ENCODE measurements at regions not wholly inside any gene's neighbourhood (a gene's known extent, or its start where the extent isn't known, plus 50 kb on each side); places are given as distances from the start of the nearest gene placed in this dataset.

GRCh38 chr10:6781133-6781770 lies 201.2 kb upstream of the PRKCQ start:
- no peak overlapping the region for H3K4me3 ChIP-seq (replicated peaks in 1 of 3; ENCODE audit: insufficient read depth in 1 of 3, low read depth in 1 of 3, low read length in 3 of 3)
- no peak overlapping the region for H3K9ac ChIP-seq (replicated peaks; ENCODE audit: extremely low read depth, insufficient read depth, low read length)
- H3K27me3 ChIP-seq (ENCODE audit: control insufficient read depth in 2 of 2, insufficient read depth in 2 of 2, low read length in 2 of 2), result peaks cover 0 to under 1% of the 10 kb centered on the region in 2 experiments
- intact Hi-C loops (cut with micrococcal nuclease) (loop anchor here (10.0 kb wide), 1 partner anchor 904 kb away; no protein-coding TSS in a partner anchor), dilution Hi-C loops (cut with MboI; ENCODE audit: extremely low pct_ligation_motif_present, low sequenced_read_pairs) (no loop called here)
- ChIA-PET CTCF (no interaction called here), POLR2A (no interaction called here)
- H3K36me3 ChIP-seq (ENCODE audit: control insufficient read depth in 2 of 2, extremely low read depth in 1 of 2, insufficient read depth in 2 of 2, low read length in 2 of 2), result no peaks in the 10 kb centered on the region
- H4K20me1 ChIP-seq (replicated peaks; ENCODE audit: control insufficient read depth, extremely low read depth, insufficient read depth, low read length), result no peaks in the 10 kb centered on the region
- no peak overlapping the region for H2AFZ ChIP-seq (ENCODE audit: low read depth, low read length)
- no TSS peak for BruUV-seq (replicated peaks)
- H3K27ac ChIP-seq (ENCODE audit: insufficient read depth, low read depth, low read length), result no peak overlapping the region
- H3K4me2 ChIP-seq (ENCODE audit: insufficient read depth, low read length), result no peak overlapping the region
- no peaks in the 10 kb centered on the region for H3K4me1 ChIP-seq (ENCODE audit: control insufficient read depth, extremely low read depth, insufficient read depth, low read length)
- no peak for FAIRE-seq
- no peaks in the 10 kb centered on the region for H3K79me2 ChIP-seq (ENCODE audit: control insufficient read depth, insufficient read depth, low read length)
- H3K9me3 ChIP-seq (replicated peaks; ENCODE audit: control insufficient read depth, insufficient read depth, low read length), result no peaks in the 10 kb centered on the region
- TF ChIP-seq EZH2 (IDR thresholded peaks at IDR 0.05; ENCODE audit: borderline replicate concordance, low read depth, low read length, severe bottlenecking), result no peak
- no peak for TF ChIP-seq JUN (IDR thresholded peaks at IDR 0.05; ENCODE audit: borderline replicate concordance, insufficient read depth, insufficient read length, low read depth)
- no peak for TF ChIP-seq MYC (IDR thresholded peaks at IDR 0.05; ENCODE audit: low read depth, low read length)
- TF ChIP-seq POLR2A (IDR thresholded peaks at IDR 0.05; ENCODE audit: low read depth, low read length), result no peak
- TF ChIP-seq, protein P1, sequence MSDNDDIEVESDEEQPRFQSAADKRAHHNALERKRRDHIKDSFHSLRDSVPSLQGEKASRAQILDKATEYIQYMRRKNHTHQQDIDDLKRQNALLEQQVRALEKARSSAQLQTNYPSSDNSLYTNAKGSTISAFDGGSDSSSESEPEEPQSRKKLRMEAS (IDR thresholded peaks at IDR 0.05; ENCODE audit: insufficient read depth, insufficient read length), result no peak
- TF ChIP-seq, protein P2, sequence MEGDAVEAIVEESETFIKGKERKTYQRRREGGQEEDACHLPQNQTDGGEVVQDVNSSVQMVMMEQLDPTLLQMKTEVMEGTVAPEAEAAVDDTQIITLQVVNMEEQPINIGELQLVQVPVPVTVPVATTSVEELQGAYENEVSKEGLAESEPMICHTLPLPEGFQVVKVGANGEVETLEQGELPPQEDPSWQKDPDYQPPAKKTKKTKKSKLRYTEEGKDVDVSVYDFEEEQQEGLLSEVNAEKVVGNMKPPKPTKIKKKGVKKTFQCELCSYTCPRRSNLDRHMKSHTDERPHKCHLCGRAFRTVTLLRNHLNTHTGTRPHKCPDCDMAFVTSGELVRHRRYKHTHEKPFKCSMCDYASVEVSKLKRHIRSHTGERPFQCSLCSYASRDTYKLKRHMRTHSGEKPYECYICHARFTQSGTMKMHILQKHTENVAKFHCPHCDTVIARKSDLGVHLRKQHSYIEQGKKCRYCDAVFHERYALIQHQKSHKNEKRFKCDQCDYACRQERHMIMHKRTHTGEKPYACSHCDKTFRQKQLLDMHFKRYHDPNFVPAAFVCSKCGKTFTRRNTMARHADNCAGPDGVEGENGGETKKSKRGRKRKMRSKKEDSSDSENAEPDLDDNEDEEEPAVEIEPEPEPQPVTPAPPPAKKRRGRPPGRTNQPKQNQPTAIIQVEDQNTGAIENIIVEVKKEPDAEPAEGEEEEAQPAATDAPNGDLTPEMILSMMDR (IDR thresholded peaks at IDR 0.05; ENCODE audit: extremely low read depth in 1 of 2, insufficient read depth in 1 of 2, low read depth in 1 of 2, low read length in 2 of 2), result no peak
- no peak for TF ChIP-seq POLR2AphosphoS5 (IDR thresholded peaks at IDR 0.05; ENCODE audit: insufficient read depth, low read depth, low read length)
- TF ChIP-seq GATA2 (IDR thresholded peaks at IDR 0.05; ENCODE audit: insufficient read depth, insufficient read length, low read depth, low read length), result no peak
- TF ChIP-seq FOS (IDR thresholded peaks at IDR 0.05; ENCODE audit: borderline replicate concordance, insufficient read depth, low read length), result no peak
- DNase-seq (ENCODE audit: low read depth, low spot score), result no peak
- H3K9me1 ChIP-seq (replicated peaks; ENCODE audit: control insufficient read depth, extremely low read depth, insufficient read depth, low read length), result no peaks in the 10 kb centered on the region
